H1 (cell line): ENCODE measurements at regions not wholly inside any gene's neighbourhood (a gene's known extent, or its start where the extent isn't known, plus 50 kb on each side); places are given as distances from the start of the nearest gene placed in this dataset.

ENCODE experiments used
- CEBPB ChIP-seq: IDR thresholded peaks from 2 replicates; pipeline ENCODE4 v1.6.1; 2012; ENCODE audit warnings: low read depth, low read length
- EP300 ChIP-seq, 2 experiments: IDR thresholded peaks; 1 replicate in 1 of 2; 2 replicates in 1 of 2; pipeline ENCODE4 v1.6.1; 2011 to 2012; ENCODE audit warnings: low read depth in 2 of 2, low read length in 2 of 2, mild to moderate bottlenecking in 2 of 2, borderline replicate concordance in 1 of 2, inconsistent platforms in 1 of 2, moderate library complexity in 1 of 2
- EZH2 ChIP-seq: fragments of 200-600 bp; sonication (generic); IDR thresholded peaks from 2 replicates; pipeline ENCODE4 v1.7.1; 2012; ENCODE audit warnings: low read depth, mild to moderate bottlenecking, moderate library complexity, low read length, inconsistent platforms; ENCODE audit not compliant: severe bottlenecking
- HDAC2 ChIP-seq, 2 experiments: fragments of 300-600 bp in 1 of 2; sonication (generic) in 1 of 2; IDR thresholded peaks; 2 replicates each; pipeline ENCODE4 v1.6.1; 2011 to 2012; ENCODE audit warnings: low read depth in 2 of 2, low read length in 2 of 2, mild to moderate bottlenecking in 2 of 2, moderate library complexity in 2 of 2, borderline replicate concordance in 1 of 2, inconsistent platforms in 1 of 2
- KDM1A ChIP-seq: fragments of 200-600, 300-600 bp; sonication (generic); IDR thresholded peaks from 2 replicates; pipeline ENCODE4 v1.7.1; 2016; ENCODE audit warnings: mild to moderate bottlenecking, low read length, borderline replicate concordance
- POLR2A ChIP-seq, 2 experiments: IDR thresholded peaks; 1 replicate in 1 of 2; 2 replicates in 1 of 2; pipeline ENCODE4 v1.6.1; 2011; ENCODE audit warnings: low read depth in 2 of 2, low read length in 2 of 2, mild to moderate bottlenecking in 2 of 2; ENCODE audit errors: control extremely low read depth in 1 of 2
- POLR2AphosphoS5 ChIP-seq: IDR thresholded peaks from 2 replicates; pipeline ENCODE4 v1.6.1; 2011; ENCODE audit warnings: low read depth, low read length
- RFX5 ChIP-seq: IDR thresholded peaks from 2 replicates; pipeline ENCODE4 v1.6.1; 2011; ENCODE audit warnings: low read depth, low read length, improper control_type of control experiment, borderline replicate concordance
- RNF2 ChIP-seq: fragments of 200-900, 300-1000 bp; sonication (generic); IDR thresholded peaks from 2 replicates; pipeline ENCODE4 v1.7.1; 2016; ENCODE audit warnings: borderline replicate concordance, low read depth, mild to moderate bottlenecking, antibody characterized with exemption, low read length; ENCODE audit not compliant: poor library complexity, severe bottlenecking; ENCODE audit errors: missing control alignments
- RXRA ChIP-seq: IDR thresholded peaks from 2 replicates; pipeline ENCODE4 v1.6.1; 2011; ENCODE audit warnings: low read depth, mild to moderate bottlenecking, low read length, moderate library complexity; ENCODE audit not compliant: insufficient read depth
- TF ChIP-seq, protein P1 (sequence below), 3 experiments: IDR thresholded peaks; 1 replicate in 2 of 3; 2 replicates in 1 of 3; pipeline versions ENCODE4 v1.5.1 to v1.6.1; 2011; ENCODE audit warnings: low read length in 3 of 3, mild to moderate bottlenecking in 3 of 3, inconsistent platforms in 2 of 3, low read depth in 1 of 3, moderate library complexity in 1 of 3; ENCODE audit not compliant: insufficient read depth in 1 of 3; ENCODE audit errors: control extremely low read depth in 1 of 3
- TF ChIP-seq, protein P2 (sequence below): IDR thresholded peaks from 2 replicates; pipeline ENCODE4 v1.6.1; 2012; ENCODE audit warnings: low read length, inconsistent platforms
- TF ChIP-seq, protein P3 (sequence below): IDR thresholded peaks from 2 replicates; pipeline ENCODE4 v1.6.1; 2012; ENCODE audit warnings: inconsistent platforms

DNA sequence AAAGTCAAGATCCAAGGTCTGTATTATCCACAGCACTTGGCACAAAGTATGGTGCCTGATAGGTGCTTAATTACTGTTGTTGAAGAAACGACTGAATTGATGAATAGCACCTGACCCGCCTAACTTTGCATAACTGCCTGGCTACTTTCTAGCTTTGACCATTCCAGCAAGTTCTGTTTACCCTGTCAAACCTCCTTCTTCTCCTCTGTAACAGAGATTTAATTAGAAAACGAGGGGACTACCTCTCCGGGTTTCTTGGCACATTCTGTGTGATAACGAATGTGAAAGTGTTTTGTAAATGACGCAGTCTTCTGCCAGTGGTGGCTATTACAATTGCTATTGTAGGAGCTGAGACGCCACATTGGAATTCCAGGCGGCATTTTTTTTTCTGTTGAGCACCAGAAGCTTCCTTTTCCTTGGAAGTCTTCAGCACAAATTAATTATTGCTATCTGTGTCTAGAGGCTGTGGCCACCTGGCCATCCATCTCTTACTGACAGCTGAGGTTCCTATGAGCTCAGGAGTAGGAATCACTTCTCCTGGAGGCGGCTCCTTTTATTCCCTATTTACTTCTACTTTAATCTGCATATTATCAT lies 522.9 kb downstream of the HS3ST4 start:
- TF ChIP-seq, protein P1, sequence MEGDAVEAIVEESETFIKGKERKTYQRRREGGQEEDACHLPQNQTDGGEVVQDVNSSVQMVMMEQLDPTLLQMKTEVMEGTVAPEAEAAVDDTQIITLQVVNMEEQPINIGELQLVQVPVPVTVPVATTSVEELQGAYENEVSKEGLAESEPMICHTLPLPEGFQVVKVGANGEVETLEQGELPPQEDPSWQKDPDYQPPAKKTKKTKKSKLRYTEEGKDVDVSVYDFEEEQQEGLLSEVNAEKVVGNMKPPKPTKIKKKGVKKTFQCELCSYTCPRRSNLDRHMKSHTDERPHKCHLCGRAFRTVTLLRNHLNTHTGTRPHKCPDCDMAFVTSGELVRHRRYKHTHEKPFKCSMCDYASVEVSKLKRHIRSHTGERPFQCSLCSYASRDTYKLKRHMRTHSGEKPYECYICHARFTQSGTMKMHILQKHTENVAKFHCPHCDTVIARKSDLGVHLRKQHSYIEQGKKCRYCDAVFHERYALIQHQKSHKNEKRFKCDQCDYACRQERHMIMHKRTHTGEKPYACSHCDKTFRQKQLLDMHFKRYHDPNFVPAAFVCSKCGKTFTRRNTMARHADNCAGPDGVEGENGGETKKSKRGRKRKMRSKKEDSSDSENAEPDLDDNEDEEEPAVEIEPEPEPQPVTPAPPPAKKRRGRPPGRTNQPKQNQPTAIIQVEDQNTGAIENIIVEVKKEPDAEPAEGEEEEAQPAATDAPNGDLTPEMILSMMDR (IDR thresholded peaks at IDR 0.05; ENCODE audit: control extremely low read depth in 1 of 3, insufficient read depth in 1 of 3, low read depth in 1 of 3, low read length in 3 of 3), result no peak
- no peak for TF ChIP-seq POLR2A (IDR thresholded peaks at IDR 0.05; ENCODE audit: control extremely low read depth in 1 of 2, low read depth in 2 of 2, low read length in 2 of 2)
- no peak for TF ChIP-seq EP300 (IDR thresholded peaks at IDR 0.05; ENCODE audit: borderline replicate concordance in 1 of 2, low read depth in 2 of 2, low read length in 2 of 2)
- TF ChIP-seq EZH2, result no peak
- TF ChIP-seq, protein P2, sequence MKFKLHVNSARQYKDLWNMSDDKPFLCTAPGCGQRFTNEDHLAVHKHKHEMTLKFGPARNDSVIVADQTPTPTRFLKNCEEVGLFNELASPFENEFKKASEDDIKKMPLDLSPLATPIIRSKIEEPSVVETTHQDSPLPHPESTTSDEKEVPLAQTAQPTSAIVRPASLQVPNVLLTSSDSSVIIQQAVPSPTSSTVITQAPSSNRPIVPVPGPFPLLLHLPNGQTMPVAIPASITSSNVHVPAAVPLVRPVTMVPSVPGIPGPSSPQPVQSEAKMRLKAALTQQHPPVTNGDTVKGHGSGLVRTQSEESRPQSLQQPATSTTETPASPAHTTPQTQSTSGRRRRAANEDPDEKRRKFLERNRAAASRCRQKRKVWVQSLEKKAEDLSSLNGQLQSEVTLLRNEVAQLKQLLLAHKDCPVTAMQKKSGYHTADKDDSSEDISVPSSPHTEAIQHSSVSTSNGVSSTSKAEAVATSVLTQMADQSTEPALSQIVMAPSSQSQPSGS, result no peak
- no peak for TF ChIP-seq RFX5
- TF ChIP-seq HDAC2 (IDR thresholded peaks at IDR 0.05; ENCODE audit: borderline replicate concordance in 1 of 2, low read depth in 2 of 2, low read length in 2 of 2), result no peak
- TF ChIP-seq, protein P3, sequence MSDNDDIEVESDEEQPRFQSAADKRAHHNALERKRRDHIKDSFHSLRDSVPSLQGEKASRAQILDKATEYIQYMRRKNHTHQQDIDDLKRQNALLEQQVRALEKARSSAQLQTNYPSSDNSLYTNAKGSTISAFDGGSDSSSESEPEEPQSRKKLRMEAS, result no peak
- no peak for TF ChIP-seq RNF2
- no peak for TF ChIP-seq POLR2AphosphoS5
- no peak for TF ChIP-seq RXRA
- no peak for TF ChIP-seq CEBPB
- TF ChIP-seq KDM1A, result no peak
